Body of pancreas (tissue), 4 donors: ENCODE measurements at regions not wholly inside any gene's neighbourhood (a gene's known extent, or its start where the extent isn't known, plus 50 kb on each side); places are given as distances from the start of the nearest gene placed in this dataset.

Experiments
- ATAC-seq: fragments of 150-250 bp; one replicate; pipeline ENCODE4 v1.9.1; 2016
- DNase-seq, 4 donors: peaks; one replicate each; pipeline ENCODE4 v3.0.0-alpha.2; 2019
- H3K27ac ChIP-seq, 4 donors: fragments of 200-600 bp; sonication (generic); 1 replicate in 3 of 4; 2 replicates in 1 of 4; pipeline versions ENCODE4 v1.5.1 to v1.6.1; 2016 to 2019; ENCODE audit warnings: mild to moderate bottlenecking in 1 of 4, mixed read lengths in 1 of 4, moderate library complexity in 1 of 4
- H3K27me3 ChIP-seq, 2 donors: fragments of 200-600 bp; sonication (generic); one replicate each; pipeline ENCODE4 v1.6.0; 2016; ENCODE audit warnings: mild to moderate bottlenecking in 1 of 2
- H3K36me3 ChIP-seq, 2 donors: fragments of 200-600 bp; sonication (generic); replicated peaks in 1 of 2; 2 replicates each; pipeline ENCODE4 v1.5.1; 2016; ENCODE audit warnings: low read depth in 2 of 2; ENCODE audit not compliant: insufficient read depth in 1 of 2
- H3K4me1 ChIP-seq: fragments of 200-600 bp; sonication (generic); one replicate; pipeline ENCODE4 v1.6.0; 2016
- H3K4me3 ChIP-seq, 2 donors: fragments of 200-600 bp; sonication (generic); 1 replicate in 1 of 2; 2 replicates in 1 of 2; pipeline ENCODE4 v1.5.1; 2016 to 2019
- H3K9me3 ChIP-seq, 3 donors: fragments of 200-600 bp; sonication (generic); 1 replicate in 2 of 3; 2 replicates in 1 of 3; pipeline ENCODE4 v1.5.1; 2016
- POLR2A ChIP-seq, 3 donors: fragments of 450-650 bp; IDR thresholded peaks; one replicate each; pipeline ENCODE4 v1.6.1; 2016; ENCODE audit warnings: antibody characterized with exemption in 3 of 3, mild to moderate bottlenecking in 2 of 3
- WGBS, 2 donors: methylation state at CpG; one replicate each; pipeline ENCODE4 v1.1.5; 2017; 5-methylcytosine and 5-hydroxymethylcytosine counted together
- intact Hi-C: fragments of 100-400 bp; cut with DNase I; formaldehyde crosslinking; loops from one replicate; pipeline ENCODE4 v1.15.1; 2023
- TF ChIP-seq, protein P1 (sequence below), 7 experiments: fragments of 450-650 bp in 4 of 7; fragments of 200-600 bp in 3 of 7; sonication (generic) in 3 of 7; IDR thresholded peaks; one replicate each; pipeline ENCODE4 v1.5.1; 2016 to 2019; ENCODE audit warnings: antibody characterized with exemption in 7 of 7

DNA sequence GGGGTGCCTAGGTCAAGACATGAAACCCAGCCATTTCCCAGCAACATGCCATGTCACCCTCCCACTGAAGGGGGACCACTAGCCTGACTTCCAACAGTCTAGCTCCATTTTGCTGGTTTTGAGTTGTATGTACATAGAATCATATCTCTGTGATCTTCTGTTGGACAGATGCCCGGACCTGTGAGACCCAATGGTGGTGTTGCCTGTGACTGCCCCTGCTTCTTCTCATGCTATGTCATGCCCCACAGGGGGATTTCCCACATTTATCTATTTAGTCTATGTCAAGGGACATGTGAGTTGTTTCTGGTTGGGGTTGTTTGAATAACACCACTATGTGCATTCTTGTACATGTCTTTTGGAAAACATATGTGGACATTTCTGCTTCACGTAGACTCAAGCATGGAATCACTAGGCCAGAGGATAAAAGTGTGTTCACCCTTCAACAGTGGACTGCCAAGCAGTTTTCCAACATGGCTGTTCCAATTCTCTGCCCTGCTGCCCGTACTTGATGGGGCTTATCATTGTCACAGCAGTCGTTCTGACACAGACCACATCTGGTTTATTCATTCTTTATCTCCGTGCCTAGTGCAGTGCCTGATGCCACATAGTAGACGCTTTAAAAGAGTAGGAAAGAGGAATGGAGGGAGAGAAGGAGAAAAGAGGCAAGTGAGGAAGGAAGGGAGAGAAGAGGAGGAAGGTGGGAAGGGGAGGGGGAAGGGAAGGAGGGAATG, 114.4 kb downstream of the TPRA1 start:
- no peaks in the 10 kb centered on the region for H3K4me1 ChIP-seq
- TF ChIP-seq POLR2A (IDR thresholded peaks at IDR 0.05), result no peak
- TF ChIP-seq, protein P1, sequence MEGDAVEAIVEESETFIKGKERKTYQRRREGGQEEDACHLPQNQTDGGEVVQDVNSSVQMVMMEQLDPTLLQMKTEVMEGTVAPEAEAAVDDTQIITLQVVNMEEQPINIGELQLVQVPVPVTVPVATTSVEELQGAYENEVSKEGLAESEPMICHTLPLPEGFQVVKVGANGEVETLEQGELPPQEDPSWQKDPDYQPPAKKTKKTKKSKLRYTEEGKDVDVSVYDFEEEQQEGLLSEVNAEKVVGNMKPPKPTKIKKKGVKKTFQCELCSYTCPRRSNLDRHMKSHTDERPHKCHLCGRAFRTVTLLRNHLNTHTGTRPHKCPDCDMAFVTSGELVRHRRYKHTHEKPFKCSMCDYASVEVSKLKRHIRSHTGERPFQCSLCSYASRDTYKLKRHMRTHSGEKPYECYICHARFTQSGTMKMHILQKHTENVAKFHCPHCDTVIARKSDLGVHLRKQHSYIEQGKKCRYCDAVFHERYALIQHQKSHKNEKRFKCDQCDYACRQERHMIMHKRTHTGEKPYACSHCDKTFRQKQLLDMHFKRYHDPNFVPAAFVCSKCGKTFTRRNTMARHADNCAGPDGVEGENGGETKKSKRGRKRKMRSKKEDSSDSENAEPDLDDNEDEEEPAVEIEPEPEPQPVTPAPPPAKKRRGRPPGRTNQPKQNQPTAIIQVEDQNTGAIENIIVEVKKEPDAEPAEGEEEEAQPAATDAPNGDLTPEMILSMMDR (IDR thresholded peaks at IDR 0.05), result no peak
- intact Hi-C loops, result no loop called here
- no peaks in the 10 kb centered on the region for H3K36me3 ChIP-seq
- DNase-seq, result no peak
- H3K27me3 ChIP-seq, result no peaks in the 10 kb centered on the region
- 64 to 72% methylated on average over 6 of the region's 6 CpGs for WGBS, 2 donors
- no peaks in the 10 kb centered on the region for H3K9me3 ChIP-seq
- H3K27ac ChIP-seq, result no peak overlapping the region
- H3K4me3 ChIP-seq, result no peak overlapping the region
- ATAC-seq, result no peak

DNA sequence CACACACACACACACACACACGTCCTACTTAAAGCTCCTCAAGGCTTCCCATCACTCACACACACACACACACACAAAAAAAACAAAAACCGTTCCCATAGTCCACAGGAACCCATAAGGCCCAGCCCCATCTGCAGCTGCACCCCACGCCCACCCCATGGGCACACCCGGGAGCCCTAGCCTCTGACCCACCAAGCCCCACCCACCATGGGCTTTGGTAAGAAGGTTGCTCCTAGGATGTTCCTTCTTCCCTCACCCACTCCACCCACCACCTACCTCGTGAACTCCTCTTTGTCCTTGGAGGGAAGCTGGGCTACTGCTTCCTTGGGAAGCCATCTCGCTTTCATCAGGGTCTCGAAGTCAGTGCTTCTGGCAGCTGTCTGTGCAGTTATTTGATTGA, 115.1 kb downstream of the TPRA1 start:
- H3K4me3 ChIP-seq, result no peak overlapping the region
- intact Hi-C loops, result no loop called here
- no peak for ATAC-seq
- H3K4me1 ChIP-seq, result no peaks in the 10 kb centered on the region
- no peaks in the 10 kb centered on the region for H3K9me3 ChIP-seq
- no peaks in the 10 kb centered on the region for H3K27me3 ChIP-seq
- no peaks in the 10 kb centered on the region for H3K36me3 ChIP-seq
- TF ChIP-seq, protein P1 (IDR thresholded peaks at IDR 0.05), result no peak
- TF ChIP-seq POLR2A (IDR thresholded peaks at IDR 0.05), result no peak
- H3K27ac ChIP-seq, result no peak overlapping the region
- WGBS, 2 donors, result 53 to 59% methylated on average over 4 to 7 of the region's 7 CpGs
- no peak for DNase-seq

DNA sequence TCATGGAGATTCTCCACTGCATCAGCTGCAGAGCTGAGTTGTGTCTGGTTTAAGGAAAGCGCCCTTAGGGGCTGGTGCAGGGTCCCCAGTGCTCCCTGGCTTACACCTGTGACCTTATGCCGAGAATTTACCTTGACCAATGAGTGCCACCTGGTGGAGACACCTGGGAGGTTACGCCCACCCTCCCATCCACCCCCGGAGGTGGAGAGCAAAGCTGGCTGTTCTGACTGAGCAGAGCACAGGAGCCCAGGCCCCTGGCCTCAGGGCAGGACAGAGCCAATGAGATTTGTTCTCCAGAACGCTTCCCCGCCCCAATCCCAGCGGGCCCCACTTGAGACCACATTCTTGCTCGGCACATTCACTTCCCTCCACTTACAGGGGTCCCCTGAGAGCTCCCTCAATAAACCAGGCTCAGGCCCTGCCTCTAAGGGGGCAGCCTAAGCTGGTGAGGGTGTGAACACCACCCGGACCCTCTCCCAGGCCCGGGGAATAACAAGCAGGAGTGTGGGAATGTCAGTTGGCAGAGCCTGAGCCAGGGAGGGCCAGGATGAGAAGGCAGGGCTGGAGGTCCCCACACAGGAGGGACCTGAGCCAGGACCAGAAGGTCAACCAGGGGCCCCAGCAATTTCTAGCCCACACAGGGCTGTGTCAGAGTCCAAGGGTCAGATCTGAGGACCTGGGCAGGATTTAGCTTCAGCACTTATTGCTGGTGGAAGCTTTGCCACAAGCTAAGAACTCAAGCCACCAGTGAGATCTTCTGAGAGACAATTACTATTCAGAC, 117.1 kb downstream of the TPRA1 start:
- H3K36me3 ChIP-seq, result no peaks in the 10 kb centered on the region
- H3K27me3 ChIP-seq, result no peaks in the 10 kb centered on the region
- 55 to 59% methylated on average over 6 to 10 of the region's 10 CpGs for WGBS, 2 donors
- no peak overlapping the region for H3K27ac ChIP-seq
- ATAC-seq, result no peak
- TF ChIP-seq, protein P1 (IDR thresholded peaks at IDR 0.05), result peak in 4 of 7 experiments; percentile 5 to 14 (median 12)
- no peak for TF ChIP-seq POLR2A (IDR thresholded peaks at IDR 0.05)
- no peaks in the 10 kb centered on the region for H3K4me1 ChIP-seq
- peak in 1 of 4 donors; percentile 21 for DNase-seq
- no peak overlapping the region for H3K4me3 ChIP-seq
- intact Hi-C loops, result no loop called here
- H3K9me3 ChIP-seq, result no peaks in the 10 kb centered on the region

DNA sequence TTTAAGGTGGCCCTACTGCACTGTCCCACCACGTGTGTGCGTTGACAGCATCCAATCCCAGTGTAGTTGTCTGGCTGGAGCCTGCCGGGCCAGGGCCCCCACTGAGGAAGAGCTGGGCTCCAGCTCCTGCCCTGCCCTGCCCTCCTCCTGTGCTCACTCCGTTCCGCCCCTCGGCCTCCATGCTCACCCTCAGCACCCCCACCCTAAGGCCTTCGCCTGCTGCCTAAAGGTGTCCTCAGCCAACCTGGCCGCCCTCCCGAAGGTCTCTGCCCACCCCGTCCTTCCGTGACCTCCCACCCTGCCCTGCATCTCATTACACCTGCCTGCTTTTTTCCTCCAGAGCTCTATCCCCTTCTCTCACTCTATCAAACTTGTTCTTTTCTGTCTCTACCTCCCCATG, 118.0 kb downstream of the TPRA1 start:
- 79 to 86% methylated on average over 9 to 11 of the region's 11 CpGs for WGBS, 2 donors
- TF ChIP-seq, protein P1 (IDR thresholded peaks at IDR 0.05), result no peak
- no peak for TF ChIP-seq POLR2A (IDR thresholded peaks at IDR 0.05)
- Histone ChIP-seq H3K4me3 (no peak overlapping the region), H3K9me3 (no peaks in the 10 kb centered on the region), H3K36me3 (no peaks in the 10 kb centered on the region), H3K4me1 (no peaks in the 10 kb centered on the region), H3K27me3 (no peaks in the 10 kb centered on the region), H3K27ac (no peak overlapping the region)
- ATAC-seq, result no peak
- no peak for DNase-seq
- intact Hi-C loops, result no loop called here
